ENCODE measurements at regions not wholly inside any gene's neighbourhood (a gene's known extent, or its start where the extent isn't known, plus 50 kb on each side); places are given as distances from the start of the nearest gene placed in this dataset.

- no peak for DNase-seq
- Histone ChIP-seq H3K36me3 (replicated peaks in 1 of 2) (no peaks in the 10 kb centered on the region), H3K27ac (no peak overlapping the region), H3K4me1 (replicated peaks in 1 of 2) (no peaks in the 10 kb centered on the region), H3K27me3 (no peaks in the 10 kb centered on the region), H3K9me3 (replicated peaks in 1 of 3) (peaks cover 0 to 6% (median 0%) of the 10 kb centered on the region in 3 donors), H3K4me3 (no peak overlapping the region)
- intact Hi-C loops (cut with DNase I) = no loop called here
- TF ChIP-seq POLR2A (IDR thresholded peaks at IDR 0.05) (no peak), CTCF (IDR thresholded peaks at IDR 0.05) (no peak)
- 36 to 72% (median 44%) methylated on average over 2 of the region's 2 CpGs for WGBS, 4 donors
Measured at GRCh38 chr9:12060067-12060466, 633.1 kb upstream of the TYRP1 start.

GRCh38 chr9:12060811-12061210 lies 632.4 kb upstream of the TYRP1 start:
- 52 to 62% (median 58%) methylated on average over 2 of the region's 2 CpGs for WGBS, 4 donors
- H3K4me1 ChIP-seq (replicated peaks in 1 of 2) = no peaks in the 10 kb centered on the region
- TF ChIP-seq POLR2A (IDR thresholded peaks at IDR 0.05) (no peak), CTCF (IDR thresholded peaks at IDR 0.05) (no peak)
- intact Hi-C loops (cut with DNase I) = no loop called here
- H3K27ac ChIP-seq = no peak overlapping the region
- H3K36me3 ChIP-seq (replicated peaks in 1 of 2) = no peaks in the 10 kb centered on the region
- H3K27me3 ChIP-seq = no peaks in the 10 kb centered on the region
- peaks cover 0 to 6% (median 0%) of the 10 kb centered on the region in 3 donors for H3K9me3 ChIP-seq (replicated peaks in 1 of 3)
- peak in 1 of 7 donors; percentile 25 for DNase-seq
- no peak overlapping the region for H3K4me3 ChIP-seq

GRCh38 chr9:12065050-12065449 lies 628.1 kb upstream of the TYRP1 start:
- Histone ChIP-seq H3K4me1 (replicated peaks in 1 of 2) (no peaks in the 10 kb centered on the region), H3K9me3 (replicated peaks in 1 of 3) (no peaks in the 10 kb centered on the region), H3K27me3 (no peaks in the 10 kb centered on the region), H3K27ac (no peak overlapping the region), H3K4me3 (no peak overlapping the region), H3K36me3 (replicated peaks in 1 of 2) (no peaks in the 10 kb centered on the region)
- 25 to 46% (median 42%) methylated on average over 3 of the region's 3 CpGs for WGBS, 4 donors
- intact Hi-C loops (cut with DNase I) = no loop called here
- no peak for DNase-seq
- TF ChIP-seq POLR2A (IDR thresholded peaks at IDR 0.05) = no peak

GRCh38 chr9:12065686-12066085 lies 627.5 kb upstream of the TYRP1 start:
- Histone ChIP-seq H3K4me1 (replicated peaks in 1 of 2) (no peaks in the 10 kb centered on the region), H3K27me3 (no peaks in the 10 kb centered on the region), H3K9me3 (replicated peaks in 1 of 3) (no peaks in the 10 kb centered on the region), H3K36me3 (replicated peaks in 1 of 2) (no peaks in the 10 kb centered on the region), H3K4me3 (no peak overlapping the region), H3K27ac (no peak overlapping the region)
- TF ChIP-seq CTCF (IDR thresholded peaks at IDR 0.05) = no peak
- no peak for DNase-seq
- intact Hi-C loops (cut with DNase I) = no loop called here
- WGBS, 4 donors = 73 to 81% (median 77%) methylated on average over 3 of the region's 3 CpGs

GRCh38 chr9:12066455-12067035 lies 626.6 kb upstream of the TYRP1 start:
- H3K27ac ChIP-seq = no peak overlapping the region
- H3K4me3 ChIP-seq = no peak overlapping the region
- intact Hi-C loops (cut with DNase I) = no loop called here
- DNase-seq = no peak
- H3K9me3 ChIP-seq (replicated peaks in 1 of 3) = no peaks in the 10 kb centered on the region
- no peak for TF ChIP-seq CTCF (IDR thresholded peaks at IDR 0.05)
- no peak for TF ChIP-seq POLR2A (IDR thresholded peaks at IDR 0.05)
- H3K4me1 ChIP-seq (replicated peaks in 1 of 2) = no peaks in the 10 kb centered on the region
- H3K36me3 ChIP-seq (replicated peaks in 1 of 2) = no peaks in the 10 kb centered on the region
- WGBS, 4 donors = 68 to 85% (median 82%) methylated on average over 2 of the region's 2 CpGs
- no peaks in the 10 kb centered on the region for H3K27me3 ChIP-seq
